Chondrocyte (in vitro differentiated cells): ENCODE measurements at regions not wholly inside any gene's neighbourhood (a gene's known extent, or its start where the extent isn't known, plus 50 kb on each side); places are given as distances from the start of the nearest gene placed in this dataset.

Source experiments
- DNase-seq: peaks from one replicate; pipeline ENCODE4 v3.0.0; 2021; ENCODE audit warnings: mixed read lengths, low spot score
- H3K27ac Mint-ChIP-seq: one replicate; pipeline ENCODE4 v1.8.0; 2021; ENCODE audit warnings: mild to moderate bottlenecking, moderate library complexity, mixed read lengths; ENCODE audit not compliant: unreplicated experiment
- H3K27me3 Mint-ChIP-seq: 2 replicates; pipeline ENCODE4 v1.8.0; 2021; ENCODE audit warnings: low read depth, mixed read lengths
- H3K36me3 Mint-ChIP-seq: 2 replicates; pipeline ENCODE4 v1.8.0; 2021; ENCODE audit warnings: low read depth, mixed read lengths
- H3K4me1 Mint-ChIP-seq: 2 replicates; pipeline ENCODE4 v1.8.0; 2021; ENCODE audit warnings: low read depth, mild to moderate bottlenecking, mixed read lengths
- H3K4me3 Mint-ChIP-seq: one replicate; pipeline ENCODE4 v1.8.0; 2021; ENCODE audit warnings: mild to moderate bottlenecking, moderate library complexity, mixed read lengths; ENCODE audit not compliant: unreplicated experiment
- H3K9me3 Mint-ChIP-seq: 2 replicates; pipeline ENCODE4 v1.8.0; 2021; ENCODE audit warnings: low read depth, mixed read lengths
- CTCF ChIP-seq: fragments of 200-600 bp; sonication (generic); IDR thresholded peaks from 2 replicates; pipeline ENCODE4 v1.5.0; 2021; ENCODE audit warnings: antibody characterized with exemption, mild to moderate bottlenecking, moderate library complexity

DNA sequence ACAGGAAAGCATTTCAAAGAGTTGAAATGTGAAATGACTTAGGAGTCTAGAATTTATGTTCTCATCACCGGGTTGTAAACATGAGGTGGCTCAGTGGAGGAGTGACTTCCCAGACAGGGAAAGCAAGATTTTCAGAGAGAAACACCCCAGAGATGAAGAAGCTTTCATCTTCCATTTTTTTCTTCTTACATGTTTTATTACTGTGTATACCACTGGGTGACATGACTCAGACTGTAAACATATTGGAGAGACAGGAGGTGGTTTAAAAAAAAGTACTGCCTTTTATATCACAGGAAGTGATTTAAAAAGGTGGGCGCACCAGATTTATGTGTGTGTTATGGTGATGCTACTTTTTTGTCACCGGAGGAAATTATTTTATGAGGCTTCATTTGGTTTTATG is 209.1 kb upstream of the TUT7 start:
- TF ChIP-seq CTCF, result no peak
- H3K4me1 Mint-ChIP-seq, result peaks cover 4% of the 10 kb centered on the region
- no peak overlapping the region for H3K27ac Mint-ChIP-seq
- H3K9me3 Mint-ChIP-seq, result peaks cover 9% of the 10 kb centered on the region
- DNase-seq, result no peak
- no peak overlapping the region for H3K4me3 Mint-ChIP-seq
- H3K36me3 Mint-ChIP-seq, result no peaks in the 10 kb centered on the region
- H3K27me3 Mint-ChIP-seq, result no peaks in the 10 kb centered on the region

DNA sequence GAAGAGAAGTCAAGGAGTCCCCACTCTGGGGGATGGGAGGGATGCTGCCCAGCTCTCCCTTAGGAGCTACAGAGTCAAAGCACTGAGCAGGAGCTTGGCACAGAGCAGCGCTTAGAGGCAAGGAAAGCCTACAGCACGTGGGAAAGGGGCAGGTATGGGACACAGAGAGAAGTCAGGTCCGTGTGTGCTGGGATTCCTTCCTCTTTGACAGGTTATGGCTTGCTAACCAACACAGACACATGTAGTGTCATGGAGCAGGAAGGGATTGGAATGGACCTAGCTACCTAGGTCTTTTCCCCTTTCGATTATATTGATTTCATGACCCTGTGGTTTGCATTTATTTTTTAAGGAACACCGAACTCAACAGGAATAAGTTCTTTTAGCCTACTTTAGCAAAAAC is 208.5 kb upstream of the TUT7 start:
- no peak for DNase-seq
- H3K9me3 Mint-ChIP-seq, result peaks cover 6% of the 10 kb centered on the region
- H3K36me3 Mint-ChIP-seq, result no peaks in the 10 kb centered on the region
- no peak overlapping the region for H3K4me3 Mint-ChIP-seq
- H3K4me1 Mint-ChIP-seq, result peaks cover 4% of the 10 kb centered on the region
- H3K27ac Mint-ChIP-seq, result no peak overlapping the region
- TF ChIP-seq CTCF, result no peak
- H3K27me3 Mint-ChIP-seq, result no peaks in the 10 kb centered on the region

- TF ChIP-seq CTCF, result no peak
- Mint-ChIP-seq H3K27ac (no peak overlapping the region), H3K4me1 (peaks cover 6% of the 10 kb centered on the region), H3K36me3 (no peaks in the 10 kb centered on the region), H3K4me3 (no peak overlapping the region), H3K9me3 (no peaks in the 10 kb centered on the region), H3K27me3 (no peaks in the 10 kb centered on the region)
- no peak for DNase-seq
Measured at GRCh38 chr9:86557918-86558317, 203.7 kb upstream of the TUT7 start.

DNA sequence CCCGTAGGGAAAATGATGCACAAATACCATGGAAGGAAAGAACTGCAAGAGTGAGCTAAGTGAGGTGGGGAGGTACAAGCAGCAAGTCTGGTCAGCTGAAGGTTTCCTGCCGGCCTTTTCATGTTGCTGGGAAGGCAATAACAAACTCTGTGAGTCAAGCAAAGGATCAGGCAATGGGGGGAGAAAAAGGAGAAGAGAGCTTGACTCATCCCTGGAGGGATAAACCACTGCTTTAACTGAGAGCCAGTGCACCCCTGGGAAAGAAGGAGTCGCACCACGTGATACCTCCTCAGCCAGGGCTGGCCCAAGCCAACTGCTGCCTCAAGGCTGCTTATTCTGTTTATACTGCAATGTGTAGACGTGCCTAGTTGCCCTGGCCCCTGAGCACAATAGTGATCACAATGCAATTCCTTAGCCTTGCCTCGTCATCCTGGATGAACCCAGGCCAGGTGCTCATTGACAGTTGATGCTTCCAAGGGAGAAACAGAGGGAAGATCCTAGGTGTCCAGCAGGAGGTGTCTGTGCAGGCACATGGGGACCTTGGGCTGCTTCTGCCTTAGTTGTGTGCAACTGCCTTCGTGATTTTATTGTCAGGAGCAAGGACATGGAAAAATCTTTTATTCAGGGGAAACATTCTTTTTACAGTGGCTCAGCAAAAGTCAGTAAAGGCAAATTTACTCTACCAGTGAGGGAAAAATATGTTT is 203.0 kb upstream of the TUT7 start:
- Mint-ChIP-seq H3K4me1 (peaks cover 9% of the 10 kb centered on the region), H3K4me3 (no peak overlapping the region), H3K36me3 (no peaks in the 10 kb centered on the region), H3K27me3 (no peaks in the 10 kb centered on the region), H3K9me3 (no peaks in the 10 kb centered on the region), H3K27ac (no peak overlapping the region)
- TF ChIP-seq CTCF, result no peak
- DNase-seq, result no peak

GRCh38 chr9:86555661-86556060 is 201.5 kb upstream of the TUT7 start:
- no peaks in the 10 kb centered on the region for H3K27me3 Mint-ChIP-seq
- H3K36me3 Mint-ChIP-seq, result no peaks in the 10 kb centered on the region
- no peak overlapping the region for H3K27ac Mint-ChIP-seq
- no peak overlapping the region for H3K4me3 Mint-ChIP-seq
- H3K4me1 Mint-ChIP-seq, result peaks cover 9% of the 10 kb centered on the region
- no peak for DNase-seq
- TF ChIP-seq CTCF, result no peak
- no peaks in the 10 kb centered on the region for H3K9me3 Mint-ChIP-seq
